B cell (primary cell): ENCODE measurements at regions not wholly inside any gene's neighbourhood (a gene's known extent, or its start where the extent isn't known, plus 50 kb on each side); places are given as distances from the start of the nearest gene placed in this dataset.

Experiments used
- EZH2 ChIP-seq: IDR thresholded peaks from 2 replicates; pipeline ENCODE4 v1.6.1; 2012; ENCODE audit warnings: borderline replicate concordance, low read depth, mild to moderate bottlenecking, moderate library complexity, low read length; ENCODE audit not compliant: insufficient read depth, poor library complexity, severe bottlenecking
- TF ChIP-seq, protein P1 (sequence below): fragments of 200-600 bp; IDR thresholded peaks from one replicate; pipeline ENCODE4 v1.8.0; 2022; ENCODE audit warnings: antibody characterized with exemption, mild to moderate bottlenecking

DNA sequence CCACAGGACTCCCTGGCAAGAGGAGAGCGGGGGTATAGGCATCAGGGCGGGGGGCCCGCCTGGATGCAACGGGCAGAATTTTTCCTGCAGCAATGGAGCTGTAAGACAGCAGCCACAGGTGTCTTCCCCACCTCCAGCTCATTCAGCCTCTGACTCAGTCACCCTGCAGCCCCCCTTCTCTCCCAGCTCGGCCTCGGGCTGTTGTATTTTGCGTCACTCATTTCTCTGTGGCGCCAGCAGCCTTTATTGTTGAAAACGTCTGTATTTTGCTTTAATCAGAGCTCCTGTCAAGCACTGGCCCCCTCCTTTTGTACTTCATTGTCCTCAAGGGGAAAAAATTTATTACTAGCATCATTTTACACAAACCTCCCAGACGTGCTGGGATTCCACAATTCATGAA is 117.7 kb downstream of the WSCD1 start:
- TF ChIP-seq EZH2 = no peak
- TF ChIP-seq, protein P1, sequence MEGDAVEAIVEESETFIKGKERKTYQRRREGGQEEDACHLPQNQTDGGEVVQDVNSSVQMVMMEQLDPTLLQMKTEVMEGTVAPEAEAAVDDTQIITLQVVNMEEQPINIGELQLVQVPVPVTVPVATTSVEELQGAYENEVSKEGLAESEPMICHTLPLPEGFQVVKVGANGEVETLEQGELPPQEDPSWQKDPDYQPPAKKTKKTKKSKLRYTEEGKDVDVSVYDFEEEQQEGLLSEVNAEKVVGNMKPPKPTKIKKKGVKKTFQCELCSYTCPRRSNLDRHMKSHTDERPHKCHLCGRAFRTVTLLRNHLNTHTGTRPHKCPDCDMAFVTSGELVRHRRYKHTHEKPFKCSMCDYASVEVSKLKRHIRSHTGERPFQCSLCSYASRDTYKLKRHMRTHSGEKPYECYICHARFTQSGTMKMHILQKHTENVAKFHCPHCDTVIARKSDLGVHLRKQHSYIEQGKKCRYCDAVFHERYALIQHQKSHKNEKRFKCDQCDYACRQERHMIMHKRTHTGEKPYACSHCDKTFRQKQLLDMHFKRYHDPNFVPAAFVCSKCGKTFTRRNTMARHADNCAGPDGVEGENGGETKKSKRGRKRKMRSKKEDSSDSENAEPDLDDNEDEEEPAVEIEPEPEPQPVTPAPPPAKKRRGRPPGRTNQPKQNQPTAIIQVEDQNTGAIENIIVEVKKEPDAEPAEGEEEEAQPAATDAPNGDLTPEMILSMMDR = no peak
